Ureter (tissue), 1 donor: ENCODE measurements at regions not wholly inside any gene's neighbourhood (a gene's known extent, or its start where the extent isn't known, plus 50 kb on each side); places are given as distances from the start of the nearest gene placed in this dataset.

Experiments
- DNase-seq: peaks from one replicate; pipeline ENCODE4 v3.0.0-alpha.2; 2020; ENCODE audit warnings: low spot score
- donor health status: DM: yes; HTN: yes; CAD: no.

GRCh38 chr18:10216791-10217190 is 237.6 kb upstream of the APCDD1 start:
- no peak for DNase-seq

- no peak for DNase-seq
These were observed 237.2 kb upstream of the APCDD1 start for GRCh38 chr18:10217211-10217610.

GRCh38 chr18:10225300-10225699 is 229.1 kb upstream of the APCDD1 start:
- no peak for DNase-seq

GRCh38 chr18:10226971-10227370 is 227.5 kb upstream of the APCDD1 start:
- no peak for DNase-seq

- no peak for DNase-seq
These were observed 226.1 kb upstream of the APCDD1 start for GRCh38 chr18:10228326-10228725.

GRCh38 chr18:10229458-10229857 is 225.0 kb upstream of the APCDD1 start:
- DNase-seq, result no peak

GRCh38 chr18:10230072-10230471 is 224.4 kb upstream of the APCDD1 start:
- DNase-seq, result no peak

GRCh38 chr18:10231220-10231619 is 223.2 kb upstream of the APCDD1 start:
- no peak for DNase-seq

GRCh38 chr18:10232062-10232461 is 222.4 kb upstream of the APCDD1 start:
- DNase-seq, result no peak

- DNase-seq, result no peak
These were observed 221.2 kb upstream of the APCDD1 start for GRCh38 chr18:10233082-10233875.

GRCh38 chr18:10234281-10234680 is 220.2 kb upstream of the APCDD1 start:
- no peak for DNase-seq

GRCh38 chr18:10234912-10235660 is 219.3 kb upstream of the APCDD1 start:
- DNase-seq, result no peak

GRCh38 chr18:10235661-10235952 is 218.8 kb upstream of the APCDD1 start:
- peak; percentile 59 for DNase-seq

GRCh38 chr18:10239103-10239502 is 215.3 kb upstream of the APCDD1 start:
- DNase-seq, result no peak

- no peak for DNase-seq
These were observed 214.3 kb upstream of the APCDD1 start for GRCh38 chr18:10239991-10240634.

GRCh38 chr18:10240973-10241372 is 213.5 kb upstream of the APCDD1 start:
- no peak for DNase-seq

GRCh38 chr18:10241579-10241978 is 212.9 kb upstream of the APCDD1 start:
- no peak for DNase-seq

- no peak for DNase-seq
These were observed 211.3 kb upstream of the APCDD1 start for GRCh38 chr18:10242936-10243680.

GRCh38 chr18:10244341-10244740 is 210.1 kb upstream of the APCDD1 start:
- no peak for DNase-seq

GRCh38 chr18:10245031-10245845 is 209.2 kb upstream of the APCDD1 start:
- DNase-seq, result no peak

GRCh38 chr18:10245846-10246175 is 208.6 kb upstream of the APCDD1 start:
- no peak for DNase-seq
